GM21737 (cell line): ENCODE measurements at regions not wholly inside any gene's neighbourhood (a gene's known extent, or its start where the extent isn't known, plus 50 kb on each side); places are given as distances from the start of the nearest gene placed in this dataset.

ENCODE experiments used
- ATAC-seq: cut with Tn5 transposase; IDR thresholded peaks from one replicate; pipeline ENCODE4 v1.9.1; 2021; ENCODE audit warnings: mild to moderate bottlenecking, moderate library complexity; ENCODE audit not compliant: unreplicated experiment

DNA sequence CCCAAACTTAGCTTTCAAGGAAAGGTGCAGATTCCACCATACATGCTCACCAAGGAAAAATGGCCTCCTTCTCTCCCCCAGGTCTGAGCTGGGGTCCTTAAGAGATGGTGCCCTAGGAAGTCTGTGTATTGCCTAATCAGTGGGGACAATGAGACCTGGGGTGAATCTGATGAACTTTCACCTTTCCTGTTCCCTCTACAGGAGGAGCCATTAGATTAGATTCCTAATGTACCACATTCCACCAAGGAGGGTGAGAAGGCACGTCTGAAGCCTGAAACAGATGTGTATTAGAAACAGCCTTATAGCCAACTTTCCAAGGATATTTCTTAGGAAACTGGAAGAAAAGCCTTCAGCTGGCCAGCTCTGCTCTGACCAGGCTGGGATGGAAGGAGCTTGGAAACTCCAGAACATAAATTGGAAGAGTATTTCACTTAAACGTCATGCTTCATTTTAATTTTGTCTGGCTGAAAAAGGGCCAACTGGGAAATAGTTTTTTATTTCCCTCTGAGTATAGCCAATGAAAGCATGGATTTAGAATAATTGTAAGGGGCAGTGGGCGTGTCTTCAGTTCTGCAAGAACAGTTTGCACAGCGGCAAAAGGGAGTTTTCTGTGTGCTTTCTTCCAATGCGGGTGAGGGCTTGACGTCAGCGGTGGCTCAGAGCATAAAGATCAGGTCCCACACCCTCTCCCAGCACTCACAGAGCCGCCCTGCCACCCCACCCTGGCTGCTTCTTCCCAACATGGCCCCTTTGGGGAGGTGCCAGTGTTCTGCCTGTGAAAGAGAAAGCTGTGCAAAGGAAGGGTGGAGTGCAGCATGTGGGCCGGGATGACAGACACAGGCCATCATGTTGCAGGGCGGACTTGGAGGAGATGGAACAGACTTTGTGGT lies 210.9 kb downstream of the ESM1 start:
- ATAC-seq, result no peak

DNA sequence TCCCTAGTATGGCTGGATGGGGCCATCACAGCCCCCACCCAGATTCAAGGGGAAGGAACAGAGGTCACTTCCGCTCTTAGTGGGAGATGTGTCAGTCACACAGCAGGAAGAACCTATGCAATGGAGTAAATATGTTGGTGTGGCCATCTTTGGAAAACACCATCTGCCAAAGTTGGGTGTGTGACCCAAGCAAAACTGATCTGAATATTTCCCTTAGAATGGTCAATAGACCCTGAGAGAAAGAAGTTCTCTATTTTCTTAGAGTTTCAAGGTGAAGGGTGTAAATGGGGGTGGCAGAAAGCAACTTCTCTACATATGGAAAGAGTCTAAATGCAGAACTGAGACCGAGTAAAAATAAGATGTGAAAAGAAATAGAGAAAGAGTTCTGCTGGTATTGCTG lies 212.7 kb downstream of the ESM1 start:
- no peak for ATAC-seq

DNA sequence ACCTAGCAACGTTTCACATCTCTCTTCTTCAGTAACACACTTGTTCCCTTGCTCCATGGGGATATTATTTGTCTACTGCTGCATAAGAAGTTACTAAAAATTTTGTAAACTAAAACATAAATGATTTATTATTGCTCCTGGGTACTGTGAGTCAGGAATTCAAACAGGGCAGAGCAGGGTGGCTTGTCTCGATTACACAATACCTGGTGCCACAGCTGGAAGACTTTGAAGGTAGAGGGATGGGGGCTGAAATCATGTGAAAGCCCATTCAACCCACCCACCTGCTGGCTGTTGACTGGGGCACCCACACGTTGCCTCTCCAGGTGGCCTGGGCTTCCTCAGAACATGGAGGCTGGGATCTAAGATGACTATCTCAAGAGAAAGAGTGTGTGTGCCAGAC lies 213.2 kb downstream of the ESM1 start:
- no peak for ATAC-seq

DNA sequence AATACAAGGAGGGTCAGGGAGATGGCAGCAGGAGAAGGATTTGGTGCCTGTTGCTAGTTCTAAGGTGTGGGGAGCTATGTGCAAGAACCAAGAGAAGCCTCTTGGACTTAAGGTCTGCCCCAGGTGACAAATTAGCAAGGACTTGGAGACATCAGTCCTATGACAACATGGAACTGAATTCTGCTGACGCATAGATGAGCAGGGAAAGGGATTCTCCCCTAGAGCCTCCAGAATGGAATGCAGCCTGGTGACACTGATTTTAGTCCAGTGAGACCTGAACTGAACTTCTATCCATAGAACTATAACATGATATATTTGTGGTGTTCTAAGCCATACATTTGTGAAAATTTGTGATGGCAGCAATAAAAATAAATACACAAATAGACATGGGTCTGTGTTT lies 215.6 kb downstream of the ESM1 start:
- ATAC-seq, result no peak

DNA sequence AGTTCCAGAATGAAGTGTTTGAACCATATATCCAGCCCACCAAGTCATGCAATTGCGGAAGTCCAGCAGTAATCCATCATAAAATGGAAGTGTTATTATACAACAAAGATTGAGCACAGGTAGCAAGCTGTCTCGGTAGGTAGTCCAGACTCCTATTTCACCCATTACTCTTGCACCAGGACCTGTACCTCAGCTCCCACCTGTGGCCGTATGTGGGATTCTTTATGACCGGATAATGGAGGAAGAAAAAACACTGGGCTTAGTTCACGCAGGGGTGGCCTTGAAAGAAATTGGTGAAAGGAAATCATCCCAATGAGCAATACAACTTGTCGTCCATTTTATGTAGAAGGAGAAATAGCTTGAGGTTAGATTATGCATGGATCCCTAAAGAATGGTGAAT lies 216.3 kb downstream of the ESM1 start:
- no peak for ATAC-seq

DNA sequence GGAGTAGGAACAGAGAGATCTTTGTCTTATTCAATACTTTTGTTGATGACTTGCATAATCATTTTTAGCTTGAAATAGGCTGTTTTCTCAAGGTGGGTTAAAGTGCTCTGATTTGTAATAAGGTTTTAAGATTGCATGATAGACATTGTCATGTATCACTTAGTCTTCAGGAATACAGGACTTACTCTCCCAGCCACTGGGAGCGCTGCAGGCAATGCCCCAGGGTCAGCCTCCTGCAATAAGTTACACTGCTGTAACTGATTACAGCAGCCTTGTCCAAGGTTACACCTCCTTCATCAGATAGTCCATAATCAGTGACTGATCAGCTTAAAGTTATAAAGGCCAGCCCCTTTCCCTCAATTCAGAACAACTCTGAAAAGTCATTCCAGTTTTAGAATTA lies 218.6 kb downstream of the ESM1 start:
- no peak for ATAC-seq

DNA sequence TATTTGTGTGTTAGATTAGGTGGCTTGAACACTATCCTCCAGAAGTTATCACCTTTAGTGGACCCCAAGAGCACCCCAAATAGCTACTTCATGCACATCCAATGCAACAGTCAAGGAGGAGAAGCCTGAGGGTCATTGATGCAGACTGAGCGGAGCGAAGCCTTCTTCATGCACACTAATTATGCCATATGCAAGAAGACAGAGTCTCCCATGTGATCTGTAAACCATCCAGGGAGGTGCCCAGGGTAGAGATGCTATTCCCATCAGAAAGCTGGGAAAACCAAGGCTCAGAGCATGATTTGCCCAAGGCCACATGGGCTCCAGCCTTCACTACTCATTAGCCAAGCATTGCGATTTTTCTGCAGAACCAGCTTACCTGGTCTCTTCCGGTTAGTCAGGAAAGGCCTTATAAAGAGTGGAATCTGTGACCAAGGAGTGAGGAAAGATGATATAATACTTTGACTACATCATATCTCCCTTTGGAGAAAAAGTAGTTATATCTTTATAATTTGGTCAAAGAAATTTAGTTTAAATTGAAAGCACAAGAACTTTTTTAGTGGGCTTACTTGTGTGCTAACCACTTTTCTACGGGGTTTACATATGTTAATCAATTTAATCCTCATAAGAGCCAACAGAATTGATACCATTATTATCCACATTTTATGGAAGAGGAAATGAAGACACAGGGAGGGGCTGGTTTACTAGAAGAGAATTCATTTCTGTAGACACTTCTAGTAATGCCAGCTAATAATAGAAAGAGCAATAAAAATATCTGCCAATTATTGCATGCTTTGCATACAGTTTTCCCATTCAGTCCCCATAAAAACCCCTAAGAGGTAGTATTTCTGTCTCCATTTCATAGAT lies 220.0 kb downstream of the ESM1 start:
- no peak for ATAC-seq

DNA sequence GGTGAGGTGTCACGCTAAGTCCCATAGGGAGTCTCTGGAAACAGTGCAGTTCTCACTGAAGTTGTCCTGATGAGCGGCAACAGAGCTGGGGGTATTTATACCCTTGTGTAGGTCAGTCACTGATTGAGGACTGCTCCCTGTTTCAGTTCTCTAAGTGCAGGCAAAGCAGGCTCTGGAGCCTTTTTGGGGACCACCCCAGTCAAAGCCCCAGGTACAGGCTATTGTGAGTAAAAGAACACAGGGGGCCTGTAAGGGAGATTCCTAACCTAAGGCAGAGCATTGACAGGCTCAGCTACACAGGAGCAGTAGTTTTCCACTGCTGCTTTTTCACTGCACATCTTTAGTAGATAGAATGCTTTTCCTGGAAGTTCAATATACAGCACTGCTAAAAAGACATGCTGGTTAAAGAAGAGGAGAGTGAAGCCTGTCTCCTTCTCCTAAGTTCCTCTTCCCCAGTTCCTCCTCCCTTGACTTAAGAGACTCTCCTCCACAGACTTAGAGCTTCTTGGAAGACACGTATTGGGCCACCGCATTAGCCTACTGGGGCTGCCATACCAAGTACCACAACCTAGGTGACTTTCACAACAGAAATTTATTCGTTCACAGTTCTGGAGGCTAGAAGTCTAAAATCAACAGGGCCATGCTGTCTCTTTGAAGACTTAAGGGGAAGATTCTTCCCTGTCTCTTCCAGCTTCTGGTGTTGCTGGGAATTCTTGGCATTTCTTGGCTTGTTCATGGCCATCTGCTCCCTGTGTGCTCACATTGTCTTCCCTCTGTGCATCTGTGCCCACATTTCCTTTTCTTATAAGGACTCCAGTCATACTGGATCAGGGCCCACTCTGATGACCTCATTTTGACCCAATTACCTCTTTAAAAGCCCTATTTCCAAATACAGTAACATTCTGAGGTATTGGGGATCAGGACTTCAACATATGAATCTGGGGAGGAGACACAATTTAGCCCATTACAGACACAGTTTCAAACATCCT lies 221.0 kb downstream of the ESM1 start:
- no peak for ATAC-seq

DNA sequence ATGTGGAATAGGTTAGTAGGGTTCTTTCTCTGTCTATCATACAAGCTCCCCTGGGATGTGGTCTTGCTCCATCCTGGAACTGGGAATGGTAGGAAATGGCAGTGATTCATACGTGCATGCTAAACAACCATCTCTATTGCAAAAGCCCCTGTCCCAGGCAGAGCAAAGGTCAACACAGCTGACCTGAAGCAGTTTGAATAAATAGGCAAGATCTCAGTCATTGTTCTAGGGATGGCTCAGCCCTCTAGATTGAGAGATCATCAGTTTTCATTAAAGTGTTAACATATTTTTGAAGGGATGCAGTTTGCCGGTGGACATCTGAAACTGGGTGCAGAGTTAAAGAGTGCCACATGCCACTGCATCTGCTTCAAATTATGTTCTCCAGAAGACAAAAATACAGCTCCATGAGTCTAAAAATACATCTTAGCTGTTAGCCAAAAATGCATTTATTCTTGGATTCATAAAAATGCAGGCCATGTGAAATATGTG lies 224.1 kb downstream of the ESM1 start:
- ATAC-seq, result no peak

DNA sequence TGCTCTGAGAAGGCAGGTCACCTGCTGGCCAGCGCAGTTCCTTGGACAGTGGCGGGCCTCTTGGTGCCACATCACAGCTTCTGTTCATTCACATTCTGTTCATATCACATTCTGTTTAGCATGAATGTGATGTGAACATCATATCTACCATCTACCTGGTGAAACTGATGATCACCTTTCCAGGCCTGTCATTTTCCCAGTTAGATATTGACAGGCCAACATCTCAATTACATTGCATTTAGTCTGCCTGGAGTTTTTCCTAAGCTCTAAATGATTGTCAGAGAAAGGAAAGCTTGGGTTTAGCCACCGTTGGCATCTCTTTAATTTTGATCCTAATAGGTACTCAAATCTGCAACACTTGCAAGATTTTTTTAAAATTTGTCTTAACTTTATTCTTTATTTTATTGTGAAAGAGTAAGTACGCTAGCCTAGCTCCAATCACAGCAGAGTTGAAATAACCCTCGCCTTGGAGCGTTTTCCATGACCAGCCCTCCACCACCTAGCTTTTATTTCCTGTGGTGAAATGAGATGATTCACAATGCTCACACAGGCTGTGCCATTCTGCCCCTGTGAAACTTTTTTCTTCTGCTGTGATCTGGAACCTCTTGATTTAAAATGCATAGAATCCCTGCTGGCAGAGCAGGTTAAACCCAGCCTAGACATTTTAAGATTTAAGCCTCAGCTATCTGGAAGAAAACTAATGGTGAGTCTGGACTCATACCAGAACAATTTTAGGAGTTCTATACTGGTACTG lies 225.0 kb downstream of the ESM1 start:
- ATAC-seq, result no peak

DNA sequence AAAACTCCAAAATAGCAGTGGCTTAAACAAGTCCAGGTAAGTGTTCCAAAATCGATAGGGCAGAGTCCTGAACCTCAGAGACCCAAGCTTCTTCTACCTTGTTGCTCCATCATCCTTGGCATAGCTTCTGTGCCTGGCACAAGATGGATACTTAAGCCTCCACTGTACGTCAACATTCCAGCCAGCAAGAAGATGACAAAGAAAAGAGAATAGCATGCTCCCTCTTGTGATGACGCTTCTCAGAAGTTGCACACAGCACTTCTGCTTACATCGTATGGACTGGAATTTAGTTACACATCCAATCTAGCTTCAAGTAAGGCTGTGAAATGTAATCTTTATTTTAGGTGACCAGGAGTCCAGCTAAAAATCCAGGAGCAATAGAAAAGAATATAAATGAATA lies 227.4 kb downstream of the ESM1 start:
- ATAC-seq, result no peak

DNA sequence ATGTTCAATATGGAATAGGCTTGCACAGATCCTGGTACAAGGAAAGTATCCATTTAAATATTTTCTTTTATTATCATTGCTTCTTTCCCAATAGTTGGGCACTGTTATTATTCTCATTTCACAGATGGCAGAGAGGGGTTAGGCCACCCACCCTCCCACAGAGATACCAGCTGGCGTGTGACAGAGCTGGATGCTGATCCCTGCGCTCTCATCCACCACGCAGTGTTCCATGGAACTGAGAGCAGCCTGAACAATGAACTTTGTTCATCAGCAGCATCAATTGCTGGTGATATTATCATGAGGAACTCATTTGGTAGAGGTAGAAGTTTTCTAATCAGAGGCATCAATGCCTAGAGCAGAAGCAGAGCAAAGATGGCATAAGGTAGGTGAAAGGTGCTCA lies 227.9 kb downstream of the ESM1 start:
- ATAC-seq, result no peak

DNA sequence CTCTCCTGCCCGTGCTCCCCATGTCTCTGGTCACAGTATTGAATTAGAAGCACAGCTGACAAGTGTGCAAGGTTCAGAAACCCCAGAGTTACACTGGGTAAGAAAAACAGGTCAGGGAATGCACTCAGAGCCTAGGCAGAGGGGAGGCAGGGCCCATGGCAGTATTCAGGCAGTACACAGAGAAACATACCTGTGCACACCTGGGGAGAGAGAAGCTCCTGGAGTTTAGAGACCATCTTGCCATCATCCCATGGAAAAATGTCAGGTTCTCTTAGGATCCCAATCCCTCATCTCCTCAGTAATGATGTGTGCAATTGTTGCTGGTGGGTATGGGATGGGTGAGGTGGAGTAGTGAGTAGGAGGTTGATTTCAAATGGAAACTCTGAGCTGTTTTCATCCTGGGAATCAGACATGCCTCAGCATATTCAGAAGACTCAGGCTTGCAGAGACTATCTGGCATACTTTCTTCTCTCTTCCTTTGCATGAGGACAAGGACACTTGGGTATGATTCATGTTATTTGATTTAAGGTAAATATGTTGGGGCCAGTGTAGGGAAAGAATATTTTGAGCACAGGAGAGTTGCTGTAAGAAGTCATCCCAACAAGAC lies 228.5 kb downstream of the ESM1 start:
- no peak for ATAC-seq

DNA sequence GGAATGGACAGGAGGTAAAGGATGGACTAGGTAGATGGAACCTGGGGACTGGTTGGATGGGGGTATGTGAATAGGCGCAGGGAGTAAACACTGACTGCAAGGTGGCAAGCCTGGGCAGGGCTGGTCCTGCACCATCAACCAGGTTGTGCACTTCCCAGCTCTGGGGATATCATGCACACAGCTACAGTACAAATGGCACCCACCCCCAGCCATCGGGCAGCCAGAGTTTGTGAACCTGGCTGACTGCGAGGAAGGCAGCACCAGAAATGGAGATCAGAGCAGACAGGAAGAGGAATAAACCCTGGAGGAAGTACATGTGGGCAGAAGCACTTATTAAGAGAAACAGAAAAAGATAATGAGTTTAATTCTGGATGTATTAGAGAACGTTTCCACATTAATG lies 229.1 kb downstream of the ESM1 start:
- no peak for ATAC-seq

DNA sequence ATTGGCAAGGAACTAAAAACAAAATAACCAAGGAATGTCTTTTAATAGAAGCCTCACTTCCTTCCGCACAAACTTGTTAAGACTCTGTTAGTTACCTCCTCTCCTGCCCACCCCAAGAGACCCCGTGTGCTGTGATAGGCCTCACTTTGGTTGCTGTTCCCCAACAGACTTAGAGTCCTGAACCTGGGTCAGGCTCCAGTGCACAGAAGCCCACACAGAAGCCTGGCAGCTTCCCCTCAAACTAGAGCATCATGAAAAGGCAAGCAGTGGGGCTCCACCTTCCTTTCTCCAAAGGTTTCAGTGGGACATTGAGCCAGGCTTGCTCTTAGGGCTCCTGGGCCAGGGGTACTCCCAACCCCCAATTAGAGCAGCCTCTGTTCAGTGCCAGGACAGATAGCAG lies 230.5 kb downstream of the ESM1 start:
- no peak for ATAC-seq

DNA sequence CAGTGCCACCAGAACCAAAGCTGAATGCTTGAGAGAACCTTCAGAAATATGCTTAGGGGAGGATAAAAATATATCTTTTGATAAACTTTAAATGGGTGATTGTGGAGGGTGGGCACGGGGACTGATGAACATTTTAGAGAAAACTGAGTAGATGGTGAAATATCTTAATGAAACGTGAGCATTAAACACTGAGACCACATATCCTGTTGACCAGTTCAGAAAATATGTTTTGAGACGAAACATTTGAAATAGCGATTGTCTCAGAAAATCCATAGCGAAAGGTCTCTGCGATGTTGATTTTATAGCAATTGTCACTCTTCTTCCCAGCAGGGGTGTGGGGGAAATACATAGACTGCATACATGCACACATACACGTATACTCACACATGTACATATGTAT lies 231.0 kb downstream of the ESM1 start:
- no peak for ATAC-seq

DNA sequence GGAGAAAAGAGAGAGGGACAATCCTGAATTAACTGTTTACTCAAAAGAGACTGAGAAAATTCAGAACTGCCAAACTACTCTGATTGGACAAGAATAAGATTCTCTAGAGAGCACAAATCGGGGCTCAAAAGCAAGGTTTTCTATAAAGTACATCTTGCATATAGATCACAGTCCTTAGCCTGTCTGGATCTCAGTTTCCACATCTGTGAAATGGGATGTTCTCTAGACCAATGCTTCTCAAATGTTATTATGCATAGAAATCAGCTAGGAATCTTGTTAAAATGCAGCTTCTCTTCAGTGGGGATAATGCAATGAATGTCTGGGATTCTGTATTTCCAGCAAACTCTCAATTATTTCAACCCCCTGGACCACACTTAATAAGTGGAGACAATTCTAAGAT lies 231.6 kb downstream of the ESM1 start:
- ATAC-seq, result no peak

DNA sequence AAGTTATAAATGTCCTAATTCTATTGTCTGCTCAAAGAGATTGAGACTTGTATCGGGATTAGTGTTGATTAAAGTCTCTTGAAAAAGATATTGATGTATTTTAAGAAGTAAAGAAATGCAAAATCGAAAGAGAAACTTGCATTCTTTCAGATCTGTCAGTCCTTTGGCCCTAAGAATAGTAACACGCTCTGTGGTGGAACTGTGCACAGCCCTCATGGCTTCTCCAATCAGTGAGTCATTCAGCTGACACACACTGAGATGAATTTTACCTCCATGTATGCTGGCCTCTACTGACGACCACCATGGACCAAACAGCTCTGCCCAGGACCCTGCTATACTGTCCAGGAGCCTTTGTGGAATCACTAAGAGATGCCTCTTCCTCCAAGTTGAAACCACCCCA lies 232.4 kb downstream of the ESM1 start:
- ATAC-seq, result peak; percentile 94

DNA sequence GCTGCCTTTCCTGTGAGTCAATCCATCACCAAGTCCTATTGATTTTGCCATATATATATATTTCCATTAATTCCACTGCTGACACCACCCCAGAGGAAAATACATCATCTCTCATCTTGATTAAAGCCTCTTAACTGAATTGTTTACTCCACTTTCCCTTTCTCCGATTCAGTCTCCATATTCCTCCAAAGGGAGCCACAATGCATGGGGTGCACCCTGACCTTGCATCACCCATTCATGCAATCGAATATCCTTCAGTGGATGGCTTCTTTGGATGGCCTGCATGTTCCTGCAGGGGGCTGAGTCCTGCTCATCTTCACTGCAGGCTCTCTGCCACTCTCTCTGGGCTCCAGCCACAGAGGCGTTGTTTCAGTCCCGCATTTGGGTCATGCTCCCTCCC lies 231.0 kb downstream of the SNX18 start:
- no peak for ATAC-seq
